ENCODE measurements at regions not wholly inside any gene's neighbourhood (a gene's known extent, or its start where the extent isn't known, plus 50 kb on each side); places are given as distances from the start of the nearest gene placed in this dataset.

DNA sequence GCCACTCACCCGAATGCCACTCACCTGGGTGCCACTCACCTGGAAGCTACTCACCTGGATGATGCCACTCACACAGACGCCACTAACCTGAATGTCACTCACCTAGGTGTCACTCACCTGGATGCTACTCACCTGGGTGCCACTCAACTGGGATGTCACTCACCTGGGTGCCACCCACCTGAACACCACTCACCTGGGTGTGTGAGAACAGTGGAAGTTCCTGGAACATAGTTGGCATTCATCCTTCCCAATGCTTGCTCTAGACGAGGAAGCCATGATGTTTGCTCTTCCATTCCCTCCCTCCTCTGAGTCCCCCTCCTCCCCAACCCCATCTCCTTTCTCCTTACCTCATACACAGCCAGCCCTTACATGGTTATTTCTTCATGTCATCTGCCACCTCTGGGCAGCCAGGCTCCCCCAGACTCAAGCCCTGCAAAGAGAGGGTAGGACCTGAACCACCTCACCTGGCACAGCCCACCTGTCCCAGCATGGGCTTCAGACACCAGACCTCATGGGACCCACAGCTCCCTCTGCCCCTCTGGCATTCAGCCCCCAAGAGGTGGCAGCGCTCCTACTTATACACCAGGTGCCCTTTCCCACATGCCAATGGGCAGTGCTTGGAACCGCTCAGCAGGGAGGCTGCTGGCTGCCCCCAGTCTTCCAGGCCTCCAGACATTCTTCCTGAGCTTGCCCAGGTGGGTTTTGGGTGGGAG lies 171.8 kb upstream of the FOXF1 start (continued):
- TF ChIP-seq, protein P1, sequence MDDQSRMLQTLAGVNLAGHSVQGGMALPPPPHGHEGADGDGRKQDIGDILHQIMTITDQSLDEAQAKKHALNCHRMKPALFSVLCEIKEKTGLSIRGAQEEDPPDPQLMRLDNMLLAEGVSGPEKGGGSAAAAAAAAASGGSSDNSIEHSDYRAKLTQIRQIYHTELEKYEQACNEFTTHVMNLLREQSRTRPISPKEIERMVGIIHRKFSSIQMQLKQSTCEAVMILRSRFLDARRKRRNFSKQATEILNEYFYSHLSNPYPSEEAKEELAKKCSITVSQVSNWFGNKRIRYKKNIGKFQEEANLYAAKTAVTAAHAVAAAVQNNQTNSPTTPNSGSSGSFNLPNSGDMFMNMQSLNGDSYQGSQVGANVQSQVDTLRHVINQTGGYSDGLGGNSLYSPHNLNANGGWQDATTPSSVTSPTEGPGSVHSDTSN (IDR thresholded peaks at IDR 0.05; ENCODE audit: insufficient replicate concordance, low read depth, low read length): no peak

DNA sequence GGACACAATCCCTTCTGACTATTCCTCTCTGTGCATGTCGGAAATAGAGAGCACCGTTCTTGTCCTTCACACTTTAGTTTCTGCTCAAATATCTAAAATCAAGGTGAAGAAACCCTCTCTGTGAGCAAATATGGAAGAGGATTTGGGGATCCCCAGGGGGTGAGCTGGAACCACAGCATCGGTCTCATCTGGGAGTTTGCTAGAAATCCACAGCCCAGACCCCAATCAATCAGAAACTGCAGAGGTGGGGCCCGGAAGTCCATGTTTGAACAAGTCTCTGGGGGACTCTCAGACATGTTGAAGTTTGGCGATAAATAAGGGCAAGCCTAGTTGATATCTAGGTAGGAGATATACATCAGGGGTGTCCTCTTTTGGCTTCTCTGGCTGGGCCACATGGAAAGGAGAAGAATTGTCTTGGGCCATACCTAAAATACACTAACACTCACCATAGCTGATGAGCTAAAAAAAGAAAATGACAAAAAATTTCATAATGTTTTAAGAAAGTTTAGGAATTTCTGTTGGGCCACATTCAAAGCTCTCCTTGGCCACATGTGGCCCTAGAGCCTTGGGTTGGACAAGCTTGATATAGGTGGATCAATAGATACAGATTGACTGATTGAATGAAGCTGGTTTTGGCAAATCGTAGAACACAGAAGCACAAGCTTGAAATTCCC lies 168.0 kb upstream of the FOXF1 start:
- RAD21 ChIA-PET (ENCODE audit: unreplicated experiment): no interaction called here
- no TSS peak for BruUV-seq (replicated peaks)
- H3K4me3 ChIP-seq: no peak overlapping the region
- FAIRE-seq (no peak), ATAC-seq (no peak), DNase-seq (ENCODE audit: low read depth, low spot score) (no peak)
- no peak overlapping the region for H3K4me2 ChIP-seq (ENCODE audit: control insufficient read depth, insufficient read depth)
- no peak overlapping the region for H3K9ac ChIP-seq (ENCODE audit: control insufficient read depth, insufficient read depth, low read length)
- in situ Hi-C loops (cut with MboI) (loop anchor here (5.0 to 25.0 kb wide), 2 partner anchors 180 to 530 kb away; no protein-coding TSS in a partner anchor), intact Hi-C loops (cut with micrococcal nuclease; ENCODE audit: unreplicated experiment) (no loop called here)
- H3K27me3 ChIP-seq (replicated peaks in 1 of 2; ENCODE audit: control insufficient read depth in 2 of 2, insufficient read depth in 2 of 2, low read length in 1 of 2): peaks cover 2 to 5% of the 10 kb centered on the region in 2 experiments; a peak in 2 of 4 replicates
- CTCF ChIA-PET: interaction anchor here (0.7 to 2.9 kb wide), 3 partner anchors 176 to 725 kb away, joined by 3 to 15 read pairs (median 3); no protein-coding TSS in a partner anchor
- H3K27ac ChIP-seq (ENCODE audit: control insufficient read depth, insufficient read depth): no peak overlapping the region
- 20% methylated on average over 6 of the region's 6 CpGs for WGBS (ENCODE audit: insufficient coverage, insufficient replicate concordance, low lambda C conversion rate, missing lambda C conversion rate)
- SMC1A ChIA-PET (ENCODE audit: uncharacterized antibody, unreplicated experiment): interaction anchor here (0.9 to 1.7 kb wide), 2 partner anchors 176 to 269 kb away, joined by 3 to 6 read pairs; no protein-coding TSS in a partner anchor
- H3K36me3 ChIP-seq (ENCODE audit: control insufficient read depth in 2 of 2, insufficient read depth in 2 of 2, low read length in 1 of 2): no peaks in the 10 kb centered on the region
- H3K4me1 ChIP-seq (ENCODE audit: control insufficient read depth, insufficient read depth, low read length): no peaks in the 10 kb centered on the region
- no peaks in the 10 kb centered on the region for H4K20me1 ChIP-seq (ENCODE audit: control insufficient read depth, insufficient read depth)
- TF ChIP-seq ZNF622 (IDR thresholded peaks at IDR 0.05) (no peak), POLR2AphosphoS5 (IDR thresholded peaks at IDR 0.05; ENCODE audit: low read length) (no peak), TCF7 (IDR thresholded peaks at IDR 0.05; ENCODE audit: borderline replicate concordance) (no peak), ZNF207 (IDR thresholded peaks at IDR 0.05; ENCODE audit: borderline replicate concordance) (no peak)
- TF ChIP-seq, protein P2, sequence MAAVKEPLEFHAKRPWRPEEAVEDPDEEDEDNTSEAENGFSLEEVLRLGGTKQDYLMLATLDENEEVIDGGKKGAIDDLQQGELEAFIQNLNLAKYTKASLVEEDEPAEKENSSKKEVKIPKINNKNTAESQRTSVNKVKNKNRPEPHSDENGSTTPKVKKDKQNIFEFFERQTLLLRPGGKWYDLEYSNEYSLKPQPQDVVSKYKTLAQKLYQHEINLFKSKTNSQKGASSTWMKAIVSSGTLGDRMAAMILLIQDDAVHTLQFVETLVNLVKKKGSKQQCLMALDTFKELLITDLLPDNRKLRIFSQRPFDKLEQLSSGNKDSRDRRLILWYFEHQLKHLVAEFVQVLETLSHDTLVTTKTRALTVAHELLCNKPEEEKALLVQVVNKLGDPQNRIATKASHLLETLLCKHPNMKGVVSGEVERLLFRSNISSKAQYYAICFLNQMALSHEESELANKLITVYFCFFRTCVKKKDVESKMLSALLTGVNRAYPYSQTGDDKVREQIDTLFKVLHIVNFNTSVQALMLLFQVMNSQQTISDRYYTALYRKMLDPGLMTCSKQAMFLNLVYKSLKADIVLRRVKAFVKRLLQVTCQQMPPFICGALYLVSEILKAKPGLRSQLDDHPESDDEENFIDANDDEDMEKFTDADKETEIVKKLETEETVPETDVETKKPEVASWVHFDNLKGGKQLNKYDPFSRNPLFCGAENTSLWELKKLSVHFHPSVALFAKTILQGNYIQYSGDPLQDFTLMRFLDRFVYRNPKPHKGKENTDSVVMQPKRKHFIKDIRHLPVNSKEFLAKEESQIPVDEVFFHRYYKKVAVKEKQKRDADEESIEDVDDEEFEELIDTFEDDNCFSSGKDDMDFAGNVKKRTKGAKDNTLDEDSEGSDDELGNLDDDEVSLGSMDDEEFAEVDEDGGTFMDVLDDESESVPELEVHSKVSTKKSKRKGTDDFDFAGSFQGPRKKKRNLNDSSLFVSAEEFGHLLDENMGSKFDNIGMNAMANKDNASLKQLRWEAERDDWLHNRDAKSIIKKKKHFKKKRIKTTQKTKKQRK (IDR thresholded peaks at IDR 0.05; ENCODE audit: low read depth, low read length): no peak
- TF ChIP-seq, protein P3, sequence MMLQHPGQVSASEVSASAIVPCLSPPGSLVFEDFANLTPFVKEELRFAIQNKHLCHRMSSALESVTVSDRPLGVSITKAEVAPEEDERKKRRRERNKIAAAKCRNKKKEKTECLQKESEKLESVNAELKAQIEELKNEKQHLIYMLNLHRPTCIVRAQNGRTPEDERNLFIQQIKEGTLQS (IDR thresholded peaks at IDR 0.05; ENCODE audit: borderline replicate concordance, extremely low read depth, low read depth, low read length): no peak
- TF ChIP-seq, protein P4, sequence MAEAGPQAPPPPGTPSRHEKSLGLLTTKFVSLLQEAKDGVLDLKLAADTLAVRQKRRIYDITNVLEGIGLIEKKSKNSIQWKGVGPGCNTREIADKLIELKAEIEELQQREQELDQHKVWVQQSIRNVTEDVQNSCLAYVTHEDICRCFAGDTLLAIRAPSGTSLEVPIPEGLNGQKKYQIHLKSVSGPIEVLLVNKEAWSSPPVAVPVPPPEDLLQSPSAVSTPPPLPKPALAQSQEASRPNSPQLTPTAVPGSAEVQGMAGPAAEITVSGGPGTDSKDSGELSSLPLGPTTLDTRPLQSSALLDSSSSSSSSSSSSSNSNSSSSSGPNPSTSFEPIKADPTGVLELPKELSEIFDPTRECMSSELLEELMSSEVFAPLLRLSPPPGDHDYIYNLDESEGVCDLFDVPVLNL (IDR thresholded peaks at IDR 0.05; ENCODE audit: low read depth, low read length): no peak
- no peak overlapping the region for H2AFZ ChIP-seq (ENCODE audit: control insufficient read depth, low read depth, low read length)
- H3K9me3 ChIP-seq (replicated peaks; ENCODE audit: control insufficient read depth, insufficient read depth, low read length): no peaks in the 10 kb centered on the region
- H3K79me2 ChIP-seq (ENCODE audit: control insufficient read depth, insufficient read depth, low read length): no peaks in the 10 kb centered on the region
- POLR2A ChIA-PET: no interaction called here

Measured in GM12878 (cell line).